ENCODE measurements at regions not wholly inside any gene's neighbourhood (a gene's known extent, or its start where the extent isn't known, plus 50 kb on each side); places are given as distances from the start of the nearest gene placed in this dataset.

- Histone ChIP-seq H2AK5ac (ENCODE audit: low read depth, low read length) (no peak overlapping the region), H3K4me2 (ENCODE audit: insufficient read depth, low read length, poor library complexity, severe bottlenecking) (no peak overlapping the region), H3K9me3 (replicated peaks in 1 of 2; ENCODE audit: control insufficient read depth in 2 of 2, insufficient read depth in 1 of 2, low read depth in 1 of 2, low read length in 2 of 2) (no peaks in the 10 kb centered on the region), H3K36me3 (replicated peaks in 1 of 2; ENCODE audit: control insufficient read depth in 2 of 2, insufficient read depth in 2 of 2, low read length in 2 of 2) (no peaks in the 10 kb centered on the region), H3K79me1 (ENCODE audit: low read depth, low read length) (no peaks in the 10 kb centered on the region), H3K27ac (replicated peaks; ENCODE audit: low read length) (no peak overlapping the region), H3K23ac (ENCODE audit: low read depth, low read length, poor library complexity) (no peak overlapping the region), H3K4ac (ENCODE audit: low read length) (no peak overlapping the region), H3K9ac (ENCODE audit: low read depth, low read length, poor library complexity) (no peak overlapping the region), H3K4me3 (ENCODE audit: low read length in 2 of 2) (no peak overlapping the region), H3K14ac (ENCODE audit: low read length) (no peak overlapping the region), H2AFZ (ENCODE audit: low read length) (no peak overlapping the region), H2BK15ac (ENCODE audit: low read length) (no peak overlapping the region), H3K27me3 (ENCODE audit: control insufficient read depth in 3 of 3, insufficient read depth in 3 of 3, low read depth in 1 of 3, low read length in 3 of 3) (no peaks in the 10 kb centered on the region), H2BK12ac (ENCODE audit: low read length) (no peak overlapping the region), H2BK120ac (ENCODE audit: low read depth, low read length) (no peak overlapping the region), H3K18ac (ENCODE audit: low read length) (no peak overlapping the region), H3K4me1 (ENCODE audit: control insufficient read depth in 2 of 2, insufficient read depth in 1 of 2, low read depth in 1 of 2, low read length in 2 of 2) (no peaks in the 10 kb centered on the region), H4K8ac (ENCODE audit: low read depth, low read length) (no peak overlapping the region), H2BK5ac (ENCODE audit: low read length) (no peak overlapping the region), H4K91ac (ENCODE audit: low read depth, low read length, poor library complexity) (no peak overlapping the region)
- no peak for DNase-seq (ENCODE audit: low spot score)
- WGBS, 2 donors (ENCODE audit: extremely low coverage in 2 of 2, insufficient read length in 2 of 2, insufficient replicate concordance in 1 of 2) = no CpG with 5 or more reads among the region's 1 CpG
These were observed 57.7 kb upstream of the KDM8 start for GRCh38 chr16:27145630-27146029.

- no peak overlapping the region for H3K14ac ChIP-seq (ENCODE audit: low read length)
- no peak overlapping the region for H2BK120ac ChIP-seq (ENCODE audit: low read depth, low read length)
- no peak overlapping the region for H2BK5ac ChIP-seq (ENCODE audit: low read length)
- no peak overlapping the region for H3K23ac ChIP-seq (ENCODE audit: low read depth, low read length, poor library complexity)
- H3K4ac ChIP-seq (ENCODE audit: low read length) = no peak overlapping the region
- no peaks in the 10 kb centered on the region for H3K4me1 ChIP-seq (ENCODE audit: control insufficient read depth in 2 of 2, insufficient read depth in 1 of 2, low read depth in 1 of 2, low read length in 2 of 2)
- no peak overlapping the region for H2BK12ac ChIP-seq (ENCODE audit: low read length)
- DNase-seq (ENCODE audit: low spot score) = no peak
- no peak overlapping the region for H3K4me2 ChIP-seq (ENCODE audit: insufficient read depth, low read length, poor library complexity, severe bottlenecking)
- no peaks in the 10 kb centered on the region for H3K36me3 ChIP-seq (replicated peaks in 1 of 2; ENCODE audit: control insufficient read depth in 2 of 2, insufficient read depth in 2 of 2, low read length in 2 of 2)
- no peak overlapping the region for H3K27ac ChIP-seq (replicated peaks; ENCODE audit: low read length)
- no peak overlapping the region for H3K4me3 ChIP-seq (ENCODE audit: low read length in 2 of 2)
- no peak overlapping the region for H3K18ac ChIP-seq (ENCODE audit: low read length)
- WGBS, 2 donors (ENCODE audit: extremely low coverage in 2 of 2, insufficient read length in 2 of 2, insufficient replicate concordance in 1 of 2) = no CpG with 5 or more reads among the region's 2 CpGs
- H2AFZ ChIP-seq (ENCODE audit: low read length) = no peak overlapping the region
- H3K9me3 ChIP-seq (replicated peaks in 1 of 2; ENCODE audit: control insufficient read depth in 2 of 2, insufficient read depth in 1 of 2, low read depth in 1 of 2, low read length in 2 of 2) = no peaks in the 10 kb centered on the region
- H2BK15ac ChIP-seq (ENCODE audit: low read length) = no peak overlapping the region
- no peak overlapping the region for H4K91ac ChIP-seq (ENCODE audit: low read depth, low read length, poor library complexity)
- H4K8ac ChIP-seq (ENCODE audit: low read depth, low read length) = no peak overlapping the region
- H3K9ac ChIP-seq (ENCODE audit: low read depth, low read length, poor library complexity) = no peak overlapping the region
- no peaks in the 10 kb centered on the region for H3K79me1 ChIP-seq (ENCODE audit: low read depth, low read length)
- no peak overlapping the region for H2AK5ac ChIP-seq (ENCODE audit: low read depth, low read length)
- no peaks in the 10 kb centered on the region for H3K27me3 ChIP-seq (ENCODE audit: control insufficient read depth in 3 of 3, insufficient read depth in 3 of 3, low read depth in 1 of 3, low read length in 3 of 3)
These were observed 53.3 kb upstream of the KDM8 start for GRCh38 chr16:27149986-27150385.

GRCh38 chr16:27152121-27152520, 51.2 kb upstream of the KDM8 start:
- Histone ChIP-seq H3K23ac (ENCODE audit: low read depth, low read length, poor library complexity) (no peak overlapping the region), H2BK15ac (ENCODE audit: low read length) (no peak overlapping the region), H3K27me3 (ENCODE audit: control insufficient read depth in 3 of 3, insufficient read depth in 3 of 3, low read depth in 1 of 3, low read length in 3 of 3) (no peaks in the 10 kb centered on the region), H2BK12ac (ENCODE audit: low read length) (no peak overlapping the region), H3K4me2 (ENCODE audit: insufficient read depth, low read length, poor library complexity, severe bottlenecking) (no peak overlapping the region), H3K4me1 (ENCODE audit: control insufficient read depth in 2 of 2, insufficient read depth in 1 of 2, low read depth in 1 of 2, low read length in 2 of 2) (no peaks in the 10 kb centered on the region), H2BK5ac (ENCODE audit: low read length) (no peak overlapping the region), H2BK120ac (ENCODE audit: low read depth, low read length) (no peak overlapping the region), H3K79me1 (ENCODE audit: low read depth, low read length) (no peaks in the 10 kb centered on the region), H3K4ac (ENCODE audit: low read length) (no peak overlapping the region), H3K27ac (replicated peaks; ENCODE audit: low read length) (no peak overlapping the region), H4K91ac (ENCODE audit: low read depth, low read length, poor library complexity) (no peak overlapping the region), H3K18ac (ENCODE audit: low read length) (no peak overlapping the region), H3K9me3 (replicated peaks in 1 of 2; ENCODE audit: control insufficient read depth in 2 of 2, insufficient read depth in 1 of 2, low read depth in 1 of 2, low read length in 2 of 2) (no peaks in the 10 kb centered on the region), H3K4me3 (ENCODE audit: low read length in 2 of 2) (no peak overlapping the region), H2AFZ (ENCODE audit: low read length) (no peak overlapping the region), H3K36me3 (replicated peaks in 1 of 2; ENCODE audit: control insufficient read depth in 2 of 2, insufficient read depth in 2 of 2, low read length in 2 of 2) (no peaks in the 10 kb centered on the region), H3K9ac (ENCODE audit: low read depth, low read length, poor library complexity) (no peak overlapping the region), H3K14ac (ENCODE audit: low read length) (no peak overlapping the region), H2AK5ac (ENCODE audit: low read depth, low read length) (no peak overlapping the region), H4K8ac (ENCODE audit: low read depth, low read length) (no peak overlapping the region)
- no peak for DNase-seq (ENCODE audit: low spot score)
- no CpG with 5 or more reads among the region's 2 CpGs for WGBS, 2 donors (ENCODE audit: extremely low coverage in 2 of 2, insufficient read length in 2 of 2, insufficient replicate concordance in 1 of 2)

GRCh38 chr16:27152801-27153200, 50.5 kb upstream of the KDM8 start:
- Histone ChIP-seq H2AFZ (ENCODE audit: low read length) (no peak overlapping the region), H2BK5ac (ENCODE audit: low read length) (no peak overlapping the region), H3K4me1 (ENCODE audit: control insufficient read depth in 2 of 2, insufficient read depth in 1 of 2, low read depth in 1 of 2, low read length in 2 of 2) (no peaks in the 10 kb centered on the region), H2AK5ac (ENCODE audit: low read depth, low read length) (no peak overlapping the region), H2BK15ac (ENCODE audit: low read length) (no peak overlapping the region), H3K9me3 (replicated peaks in 1 of 2; ENCODE audit: control insufficient read depth in 2 of 2, insufficient read depth in 1 of 2, low read depth in 1 of 2, low read length in 2 of 2) (no peaks in the 10 kb centered on the region), H3K4me2 (ENCODE audit: insufficient read depth, low read length, poor library complexity, severe bottlenecking) (no peak overlapping the region), H3K36me3 (replicated peaks in 1 of 2; ENCODE audit: control insufficient read depth in 2 of 2, insufficient read depth in 2 of 2, low read length in 2 of 2) (no peaks in the 10 kb centered on the region), H3K9ac (ENCODE audit: low read depth, low read length, poor library complexity) (peak overlapping the region; percentile 17), H2BK120ac (ENCODE audit: low read depth, low read length) (no peak overlapping the region), H2BK12ac (ENCODE audit: low read length) (no peak overlapping the region), H4K91ac (ENCODE audit: low read depth, low read length, poor library complexity) (no peak overlapping the region), H3K79me1 (ENCODE audit: low read depth, low read length) (no peaks in the 10 kb centered on the region), H4K8ac (ENCODE audit: low read depth, low read length) (no peak overlapping the region), H3K18ac (ENCODE audit: low read length) (no peak overlapping the region), H3K4me3 (ENCODE audit: low read length in 2 of 2) (no peak overlapping the region), H3K27ac (replicated peaks; ENCODE audit: low read length) (no peak overlapping the region), H3K4ac (ENCODE audit: low read length) (no peak overlapping the region), H3K23ac (ENCODE audit: low read depth, low read length, poor library complexity) (no peak overlapping the region), H3K27me3 (ENCODE audit: control insufficient read depth in 3 of 3, insufficient read depth in 3 of 3, low read depth in 1 of 3, low read length in 3 of 3) (no peaks in the 10 kb centered on the region), H3K14ac (ENCODE audit: low read length) (no peak overlapping the region)
- DNase-seq (ENCODE audit: low spot score) = no peak
- no CpG with 5 or more reads among the region's 4 CpGs for WGBS, 2 donors (ENCODE audit: extremely low coverage in 2 of 2, insufficient read length in 2 of 2, insufficient replicate concordance in 1 of 2)
